Activated T-helper 9 cell treated with anti-CD3 and anti-CD28 coated beads, Interleukin-2, amount 50 U/mL, for 16 hours (primary cell): ENCODE measurements at regions not wholly inside any gene's neighbourhood (a gene's known extent, or its start where the extent isn't known, plus 50 kb on each side); places are given as distances from the start of the nearest gene placed in this dataset.

ENCODE experiments used
- DNase-seq: peaks from one replicate; pipeline ENCODE4 v3.0.0-alpha.2; 2020; ENCODE audit warnings: low read depth

DNA sequence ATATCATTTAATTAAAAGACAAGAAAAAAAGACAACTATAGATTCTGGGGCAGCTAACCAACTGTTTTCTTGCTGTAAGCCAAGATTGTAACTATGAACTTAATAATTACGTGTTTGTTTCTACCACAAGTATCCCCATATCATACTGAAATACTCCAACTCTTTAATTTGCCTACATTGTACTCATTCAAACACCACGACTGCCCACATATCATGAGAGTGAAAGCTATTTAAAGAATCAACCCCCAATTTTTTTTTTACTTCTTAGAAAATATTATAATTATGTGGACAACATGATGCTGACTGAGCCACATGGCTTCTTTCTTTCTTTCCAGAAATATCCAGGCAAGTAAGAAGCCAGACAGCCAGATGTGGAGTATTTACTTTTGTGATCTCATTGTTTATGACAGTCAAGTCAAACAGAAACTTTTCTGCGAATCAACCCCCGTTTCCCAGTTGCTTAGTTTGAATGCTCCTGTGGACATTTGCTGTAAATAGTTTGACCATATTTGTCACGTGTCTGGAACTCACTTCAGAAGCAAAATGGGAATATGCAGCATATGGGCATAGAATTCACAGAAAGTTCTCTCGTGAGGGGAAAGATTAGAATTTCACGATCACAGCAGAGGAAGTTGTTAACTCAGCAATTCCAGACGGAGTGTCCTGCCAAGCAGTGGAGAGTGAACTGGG lies 126.8 kb upstream of the PSMD7 start:
- DNase-seq = no peak

DNA sequence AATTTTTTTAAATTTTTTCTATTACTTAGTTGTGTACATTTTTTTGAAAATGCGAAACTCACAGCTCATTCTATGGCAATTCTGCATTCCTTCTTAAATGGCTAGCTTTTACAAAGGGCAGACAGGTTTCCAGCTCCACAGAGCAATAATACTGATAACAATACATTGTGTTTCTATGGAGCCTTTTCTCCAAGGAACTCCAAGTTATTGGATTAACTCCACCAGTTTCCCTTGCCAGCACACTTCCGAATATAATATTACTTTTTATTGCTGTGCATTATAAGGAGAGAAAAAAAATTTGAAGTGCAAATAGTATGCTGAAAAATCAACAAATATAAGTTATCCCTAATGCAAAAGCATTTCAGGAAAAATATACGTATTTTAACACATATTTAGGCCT lies 127.5 kb upstream of the PSMD7 start:
- no peak for DNase-seq

DNA sequence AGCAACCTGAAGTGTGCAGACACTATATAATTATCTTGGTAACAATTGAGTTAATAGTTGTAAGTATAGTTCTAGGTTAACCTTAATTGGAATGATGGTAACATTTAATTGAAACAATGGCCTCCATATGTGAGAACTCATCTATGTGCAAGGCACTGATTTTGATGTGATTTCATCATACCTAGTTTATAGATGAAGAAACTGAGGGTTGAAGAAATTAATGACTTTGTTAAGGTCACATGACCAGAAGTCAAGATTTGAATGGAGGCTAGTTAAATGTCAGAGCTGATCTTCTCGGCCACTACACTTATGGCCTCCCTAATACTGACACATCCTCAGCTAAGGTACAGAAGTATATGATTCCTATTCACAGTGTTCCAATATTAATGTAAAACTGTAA lies 128.2 kb upstream of the PSMD7 start:
- DNase-seq = no peak

DNA sequence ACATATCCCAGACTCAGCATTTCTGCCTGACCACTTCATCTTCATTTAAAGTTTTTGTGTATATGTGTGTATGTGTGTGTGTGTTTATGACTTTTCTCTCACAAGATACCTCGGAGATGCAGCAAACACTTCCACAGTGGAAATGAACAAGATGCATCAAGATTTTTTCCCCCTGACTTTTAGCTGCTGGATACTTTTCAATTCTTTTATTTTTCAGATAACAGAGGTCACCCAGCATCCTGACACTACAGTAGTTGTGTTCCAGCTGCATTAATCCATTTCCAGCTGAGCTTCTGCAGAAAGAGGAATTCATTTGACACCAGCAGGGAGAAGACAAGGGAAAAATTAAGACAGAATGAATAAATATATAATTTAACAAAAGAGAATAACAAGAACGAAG lies 130.2 kb upstream of the PSMD7 start:
- DNase-seq = no peak

DNA sequence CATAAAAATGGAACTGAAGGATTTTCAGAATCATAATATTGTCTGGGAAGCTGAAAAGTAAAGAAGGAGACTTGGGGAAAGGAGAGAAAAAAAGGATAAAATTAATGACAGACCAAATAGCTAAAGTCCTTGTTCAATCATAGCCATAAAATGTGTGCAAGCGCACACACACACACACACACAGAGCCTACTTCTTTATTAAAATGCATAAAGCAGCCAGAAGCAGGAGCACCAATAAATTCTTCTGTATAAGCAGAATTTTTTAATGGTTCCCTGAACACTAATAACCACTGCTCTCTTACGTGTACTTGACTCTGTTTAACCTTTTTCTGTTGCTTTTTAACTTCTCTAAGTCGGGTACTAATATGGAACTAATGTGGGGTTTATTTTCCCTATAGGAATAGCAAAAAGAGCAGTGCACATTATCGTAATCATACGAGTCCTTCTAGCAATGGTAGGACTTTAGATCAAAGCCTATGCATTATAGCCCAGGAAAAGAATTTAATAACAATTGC lies 131.0 kb upstream of the PSMD7 start:
- no peak for DNase-seq

DNA sequence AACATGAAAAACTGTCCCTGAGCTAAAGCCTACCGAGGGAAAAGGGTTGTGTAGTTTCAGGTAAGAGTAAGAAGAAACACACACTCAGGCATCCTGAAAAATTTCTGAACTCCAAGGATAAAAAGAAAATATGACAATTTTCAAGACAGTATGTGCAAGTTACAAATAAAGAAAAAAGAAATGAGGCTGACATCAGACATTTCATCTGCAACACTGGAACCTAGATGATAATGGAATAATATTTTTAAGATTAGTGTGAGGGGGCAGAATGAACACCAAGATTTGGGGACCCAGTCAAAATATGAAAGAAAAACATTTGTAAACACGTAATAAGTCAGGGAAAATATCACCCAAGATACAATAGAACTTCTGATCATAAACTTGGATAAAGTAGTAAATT lies 135.9 kb upstream of the PSMD7 start:
- DNase-seq = no peak

DNA sequence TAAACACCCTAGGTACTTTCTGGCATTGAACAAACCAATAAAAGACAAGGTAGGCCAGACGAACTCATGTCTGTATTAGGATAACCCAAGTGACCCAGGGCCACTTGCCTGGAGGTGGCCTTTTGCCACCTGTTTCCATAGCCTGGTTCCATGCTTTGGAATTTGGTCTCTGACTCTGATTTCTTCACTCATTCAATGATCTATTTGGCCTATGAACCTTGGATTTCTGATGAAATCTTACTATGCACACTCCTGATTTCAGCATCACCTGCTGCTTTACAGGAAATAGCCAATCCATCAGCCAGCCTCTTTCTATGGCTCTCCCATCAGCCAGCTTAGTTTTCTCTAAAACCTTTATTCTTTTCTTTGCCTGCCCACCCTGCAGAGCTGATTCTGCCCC lies 142.8 kb upstream of the PSMD7 start:
- no peak for DNase-seq

DNA sequence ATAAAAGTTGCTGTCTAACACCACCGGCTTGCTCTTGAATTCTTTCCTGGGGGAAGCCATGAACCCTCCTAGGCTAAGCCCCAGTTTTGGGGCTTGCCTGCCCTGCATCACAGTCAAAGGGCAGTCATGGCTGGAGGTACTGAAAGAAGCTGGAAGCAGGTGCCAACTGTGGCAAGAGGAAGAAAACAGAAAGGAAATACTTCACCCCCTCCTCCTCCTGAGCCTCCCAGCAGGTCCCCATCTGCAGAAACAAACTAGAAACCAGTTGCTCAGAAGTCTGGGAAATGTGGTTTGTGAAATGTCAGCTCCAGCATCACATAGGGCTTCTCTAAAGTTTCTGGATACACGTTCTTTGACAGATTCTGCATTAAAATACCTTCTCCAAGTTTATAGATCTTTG lies 150.0 kb upstream of the PSMD7 start:
- no peak for DNase-seq

DNA sequence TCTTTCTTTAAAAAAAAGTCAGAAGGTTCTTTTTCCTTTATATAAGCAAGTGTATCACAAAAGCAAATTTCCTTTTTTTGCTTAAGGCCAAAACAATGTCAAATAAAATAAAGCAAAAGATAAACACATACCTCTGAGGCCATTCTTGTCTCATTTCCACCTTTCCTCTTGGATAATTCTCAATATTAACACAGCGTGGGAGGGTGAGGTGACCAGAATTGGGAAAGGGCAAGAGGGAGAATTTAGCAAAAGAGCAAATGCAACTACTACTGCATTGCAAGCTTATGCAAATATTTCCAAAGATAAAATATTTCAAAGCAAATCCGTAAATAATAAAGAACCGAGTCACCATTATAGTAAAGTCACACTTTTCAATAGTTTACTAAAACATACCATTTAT lies 153.4 kb upstream of the PSMD7 start:
- no peak for DNase-seq

DNA sequence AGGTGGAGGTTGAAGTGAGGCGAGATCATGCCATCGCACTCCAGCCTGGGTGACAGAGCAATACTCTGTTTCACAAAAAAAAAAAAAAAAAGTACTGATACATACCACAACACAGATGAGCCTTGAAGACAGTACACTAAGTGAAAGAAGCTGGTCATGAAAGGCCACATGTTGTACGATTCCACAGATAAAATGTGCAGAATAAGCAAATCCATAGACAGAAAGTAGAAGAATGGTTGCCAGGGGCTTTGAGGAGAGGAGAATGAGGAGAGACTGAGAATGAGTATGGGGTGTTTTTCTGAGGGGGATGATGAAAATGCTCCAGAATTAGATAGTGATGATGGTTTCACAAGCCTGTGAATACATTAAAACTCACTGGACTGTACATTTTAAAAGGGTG lies 155.6 kb upstream of the PSMD7 start:
- DNase-seq = no peak

DNA sequence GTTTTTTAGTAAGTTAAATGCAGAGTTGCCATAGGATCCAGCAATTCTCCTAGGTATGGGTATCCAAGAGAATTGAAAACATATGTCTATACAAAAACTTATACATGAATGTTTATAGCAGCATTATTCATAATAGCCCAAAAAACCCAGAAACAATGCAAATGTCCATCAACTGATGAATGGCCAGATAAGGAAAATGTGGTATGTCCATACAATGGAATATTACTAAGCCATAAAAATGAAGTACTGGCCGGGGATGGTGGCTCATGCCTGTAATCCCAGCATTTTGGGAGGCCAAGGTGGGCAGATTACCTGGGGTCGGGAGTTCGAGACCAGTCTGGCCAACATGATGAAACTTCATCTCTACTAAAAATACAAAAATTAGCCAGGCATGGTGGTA lies 156.1 kb upstream of the PSMD7 start:
- no peak for DNase-seq

DNA sequence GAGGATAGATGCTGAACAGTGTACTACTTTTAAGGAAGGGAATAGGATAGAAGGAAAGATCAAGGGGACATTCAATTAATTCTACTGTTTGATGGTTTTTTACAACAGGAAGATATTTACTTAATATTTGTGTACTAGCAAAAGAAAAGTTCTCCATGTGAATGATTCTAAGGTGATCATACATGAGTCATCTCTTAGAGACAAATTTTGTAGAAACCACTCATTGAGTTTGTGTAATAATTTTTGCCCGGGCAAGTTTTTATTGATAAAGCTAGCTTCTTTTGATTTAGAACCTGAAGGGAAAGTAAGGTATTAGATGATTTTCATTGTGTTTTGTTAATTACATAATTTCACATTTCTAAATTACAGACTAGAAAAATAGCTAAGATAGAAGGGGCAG lies 172.8 kb upstream of the PSMD7 start:
- DNase-seq = no peak

DNA sequence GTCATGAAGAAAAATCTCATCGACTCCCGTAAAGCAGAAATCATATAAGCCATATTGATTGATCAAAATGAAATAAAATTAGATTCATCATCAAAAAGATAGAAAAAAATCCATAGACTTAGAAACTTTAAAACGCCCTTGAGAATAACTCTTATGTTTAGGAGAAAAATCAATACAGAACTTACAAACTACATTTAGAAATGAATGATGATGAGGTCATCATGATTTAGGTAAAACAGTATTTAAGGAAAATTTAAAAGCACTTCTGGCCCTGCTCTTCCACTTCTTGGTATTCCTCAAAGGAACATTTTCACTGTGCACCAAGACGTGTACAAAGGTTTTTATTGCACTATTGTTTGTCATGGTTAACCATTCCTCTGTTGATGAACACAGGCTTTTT lies 173.4 kb upstream of the PSMD7 start:
- DNase-seq = no peak

DNA sequence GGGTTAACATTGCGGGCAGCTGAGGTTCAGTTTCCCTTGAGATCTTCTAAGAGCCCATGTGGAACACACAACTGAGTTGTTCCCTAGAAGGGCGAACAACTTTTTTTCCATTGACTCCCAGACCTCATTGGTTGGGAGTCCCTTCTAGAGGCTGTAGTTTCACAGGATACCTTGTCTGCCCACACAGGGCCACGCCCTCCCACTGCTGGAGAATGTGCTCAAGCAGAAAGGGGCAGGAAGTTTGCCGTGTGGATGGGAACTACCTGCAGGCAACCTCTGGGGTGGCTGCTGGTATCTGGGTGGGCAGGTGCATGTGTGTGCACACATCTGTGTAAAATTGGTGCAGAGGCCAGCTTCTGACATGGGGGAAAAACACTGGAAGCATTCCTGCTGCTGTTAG lies 178.8 kb upstream of the PSMD7 start:
- no peak for DNase-seq

DNA sequence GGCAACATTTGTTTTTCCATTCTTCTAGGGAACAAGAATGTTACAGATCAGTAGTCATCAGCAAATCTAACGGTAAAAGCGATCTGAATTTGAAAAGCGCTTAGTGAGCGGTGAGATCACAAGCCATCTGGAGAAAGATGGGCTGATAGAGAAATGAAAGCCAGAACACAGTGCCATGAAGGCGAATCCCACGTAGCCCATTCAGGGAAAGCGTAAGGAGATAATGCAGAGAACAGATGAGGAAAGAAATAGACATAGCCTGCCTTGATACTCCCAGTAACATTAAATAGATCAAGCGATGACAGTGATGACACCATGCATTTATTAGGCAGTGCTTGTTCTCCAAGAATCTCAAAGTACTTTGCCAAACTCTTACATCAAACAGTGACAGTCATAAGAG lies 183.1 kb upstream of the PSMD7 start:
- no peak for DNase-seq

DNA sequence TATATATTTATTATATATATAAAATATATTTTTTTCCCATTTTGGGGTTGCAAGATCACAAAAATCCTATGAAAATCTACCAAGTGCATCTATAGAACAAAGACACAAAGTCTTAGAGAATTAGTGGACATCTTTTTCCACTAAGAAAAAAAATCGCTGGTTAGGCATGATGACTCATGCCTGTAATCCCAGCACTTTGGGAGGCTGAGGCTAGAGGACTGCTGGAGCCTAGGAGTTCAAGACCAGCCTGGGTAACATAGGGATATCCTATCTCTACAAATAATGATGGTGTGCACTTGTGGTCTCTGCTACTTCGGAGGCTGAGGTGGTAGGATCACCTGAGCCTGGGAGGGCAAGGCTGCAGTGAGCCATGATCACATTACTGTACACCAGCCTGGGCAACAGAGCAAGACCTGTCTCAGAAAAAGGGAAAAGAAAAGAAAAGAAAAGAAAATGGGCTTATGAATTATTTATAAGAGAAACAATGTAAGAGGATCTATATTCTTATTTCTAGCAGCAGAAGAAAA lies 185.1 kb upstream of the PSMD7 start:
- DNase-seq = no peak

DNA sequence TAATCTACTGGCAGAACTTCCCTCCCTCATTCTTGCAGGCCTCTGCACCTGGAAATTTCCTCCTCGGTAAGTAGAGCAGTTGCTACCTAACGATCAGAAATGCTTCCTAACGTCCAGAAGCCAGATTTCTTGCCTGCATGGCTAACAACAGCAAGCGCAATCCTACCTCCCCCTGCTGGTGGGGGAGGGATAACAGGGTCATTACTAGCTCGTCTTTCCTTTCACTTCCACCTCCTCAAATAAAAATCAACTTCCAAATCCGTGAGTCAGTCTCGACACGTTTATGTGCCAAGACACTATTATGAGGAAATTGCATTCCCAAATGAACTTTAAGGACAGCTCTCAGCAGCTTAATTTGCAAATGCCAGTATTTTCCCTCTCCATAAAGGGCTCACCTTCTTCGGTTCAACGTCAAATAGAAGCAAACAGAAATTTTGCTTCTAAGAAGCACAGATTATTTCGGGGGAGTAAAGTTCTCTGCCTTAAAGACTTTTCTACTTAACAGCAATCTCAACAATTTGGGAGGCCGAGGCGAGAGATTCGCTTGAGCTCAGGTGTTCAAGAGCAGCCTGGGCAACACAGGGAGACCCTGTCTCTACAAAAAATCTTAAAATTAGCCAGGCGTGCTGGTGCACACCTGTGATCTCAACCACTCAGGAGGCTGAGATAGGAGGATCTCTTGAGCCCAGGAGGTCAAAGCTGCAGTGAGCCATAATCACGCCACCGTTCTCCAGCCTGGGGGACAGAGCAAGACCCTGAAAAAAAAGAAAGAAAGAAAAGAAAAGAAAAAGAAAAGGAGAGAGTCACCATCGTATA lies 188.6 kb upstream of the PSMD7 start:
- peak; percentile 1 for DNase-seq

DNA sequence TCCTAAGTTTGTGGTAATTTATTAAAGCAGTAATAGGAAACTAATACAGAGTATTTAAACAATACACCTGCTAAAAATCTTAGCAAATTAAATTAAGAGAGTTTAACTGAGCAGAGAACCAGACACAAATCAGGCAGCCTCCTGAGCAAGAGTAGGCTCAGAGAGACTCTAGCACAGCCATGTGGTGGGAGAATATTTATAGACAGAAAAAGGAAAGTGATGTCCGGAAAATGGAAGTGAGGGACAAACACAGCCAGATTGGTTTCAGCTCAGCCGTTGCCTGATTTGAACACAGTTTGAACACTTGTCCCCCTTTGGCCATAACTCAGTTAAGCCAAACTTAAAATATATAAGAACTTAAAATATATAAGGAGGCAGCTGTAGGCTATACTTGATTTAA lies 192.6 kb upstream of the PSMD7 start:
- DNase-seq = no peak

DNA sequence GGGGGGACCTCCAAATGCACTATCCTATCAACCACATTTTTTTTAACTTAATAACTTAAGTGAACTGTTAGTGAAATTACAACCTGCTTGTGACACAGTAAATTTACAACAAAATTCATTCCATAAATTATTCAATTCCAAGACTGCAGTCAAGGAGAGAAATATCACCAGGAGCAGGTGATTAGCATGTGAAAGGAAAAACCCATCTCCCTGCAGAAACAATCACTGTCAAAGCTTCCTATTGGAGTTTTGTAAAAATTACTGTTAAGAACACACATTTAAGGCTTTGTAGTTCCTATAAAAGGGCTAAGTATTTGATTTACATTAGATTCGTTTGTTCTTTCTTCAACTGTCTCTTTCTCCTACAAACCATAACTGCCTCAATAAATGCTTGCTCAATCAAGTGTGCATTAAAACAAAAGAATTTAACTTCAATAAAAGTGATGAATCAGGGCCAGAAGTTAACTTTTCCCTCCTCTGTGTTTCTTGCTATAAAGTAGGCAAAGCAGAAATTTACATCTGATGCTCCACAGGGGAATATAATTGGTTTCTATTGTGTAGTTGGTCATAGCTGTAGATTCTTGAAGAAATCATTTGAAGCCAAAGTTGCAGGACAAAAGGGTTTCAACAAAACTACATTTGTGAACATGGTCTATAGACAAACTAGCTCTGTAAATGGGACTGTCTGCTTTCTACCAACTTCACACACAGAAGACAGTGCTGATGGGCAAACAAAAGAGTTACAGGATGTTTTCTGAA lies 195.1 kb upstream of the PSMD7 start:
- no peak for DNase-seq

DNA sequence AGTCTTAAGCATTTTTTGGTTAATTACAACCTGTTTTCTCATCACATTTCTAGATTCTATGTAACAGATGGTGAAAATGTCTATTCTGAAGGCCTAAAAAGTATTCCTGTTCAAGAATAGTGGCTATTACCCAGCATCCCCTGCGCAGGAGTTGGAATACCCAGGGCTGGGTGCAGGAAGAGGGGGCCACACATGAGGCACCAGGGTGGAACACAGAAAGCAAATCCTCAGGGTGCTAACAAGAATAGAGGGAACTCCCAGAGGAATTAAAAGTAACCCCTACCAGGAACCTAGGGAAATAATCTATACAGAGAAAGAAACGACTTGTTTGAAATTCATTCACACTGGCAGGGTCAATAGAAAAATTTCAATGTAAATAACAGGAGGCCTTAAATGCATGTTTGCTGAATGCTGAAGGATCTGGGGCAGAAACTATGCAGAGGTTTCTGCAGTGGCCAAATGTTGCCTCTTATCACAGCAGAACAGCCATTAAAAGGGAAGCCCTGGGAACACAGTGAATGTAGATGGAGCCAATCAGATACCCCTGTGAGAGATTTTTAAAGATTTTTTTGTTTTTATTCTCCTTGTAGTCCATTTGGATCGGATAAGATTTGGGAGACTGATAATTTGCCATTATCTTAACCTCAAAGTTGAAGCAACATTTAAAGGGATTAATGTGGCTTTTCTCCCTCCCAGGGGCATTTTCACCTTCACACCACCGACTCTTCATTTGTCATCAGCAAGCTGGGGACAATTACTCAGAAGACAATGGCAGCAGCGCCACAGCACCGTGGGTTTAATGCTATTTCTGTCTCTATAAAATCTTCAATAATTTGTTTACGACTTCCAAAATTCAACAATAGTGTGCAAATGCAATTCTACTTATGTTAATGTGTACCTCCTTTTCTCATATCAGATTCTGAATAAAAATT lies 196.0 kb upstream of the PSMD7 start:
- DNase-seq = no peak

DNA sequence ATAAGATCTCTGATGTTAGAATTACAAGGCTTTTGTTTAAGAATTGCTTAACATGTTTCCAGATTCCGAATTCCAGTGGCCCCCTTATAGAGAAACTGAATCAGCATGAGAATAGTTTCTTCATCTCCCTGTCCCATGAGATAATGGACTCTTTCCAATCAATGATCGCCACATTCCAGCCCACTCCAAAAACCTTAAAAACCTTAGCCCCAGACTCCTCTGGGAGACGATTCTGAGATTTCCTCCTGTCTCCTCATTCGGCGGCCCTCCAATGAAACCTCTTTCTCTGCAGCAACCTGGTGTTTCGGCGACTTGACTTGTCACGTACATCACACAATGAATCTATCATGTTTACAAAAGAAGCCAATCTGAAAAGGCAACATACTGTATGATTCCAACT lies 197.1 kb upstream of the PSMD7 start:
- no peak for DNase-seq

DNA sequence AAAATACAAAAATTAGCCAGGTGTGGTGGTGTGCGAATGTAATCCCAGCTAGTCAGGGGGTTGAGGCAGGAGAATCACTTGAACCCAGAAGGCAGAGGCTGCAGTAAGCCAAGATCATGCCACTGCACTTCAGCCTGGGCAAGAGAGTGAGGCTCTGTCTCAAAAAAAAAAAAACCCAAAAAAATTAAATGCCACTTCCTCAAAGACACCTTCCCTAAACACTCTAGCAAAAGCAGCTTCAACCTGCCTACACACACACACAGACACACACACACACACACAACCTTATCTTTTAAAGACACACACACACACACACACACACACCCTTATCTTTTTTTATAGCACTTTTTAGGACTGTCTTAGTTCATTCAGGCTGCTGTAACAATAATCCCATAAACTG lies 201.7 kb upstream of the PSMD7 start:
- DNase-seq = no peak
